ENCODE measurements at regions not wholly inside any gene's neighbourhood (a gene's known extent, or its start where the extent isn't known, plus 50 kb on each side); places are given as distances from the start of the nearest gene placed in this dataset.

- TF ChIP-seq POLR2A (IDR thresholded peaks at IDR 0.05) (no peak), CTCF (IDR thresholded peaks at IDR 0.05) (no peak)
Observed at GRCh38 chr2:196284144-196284844, 112.9 kb upstream of the STK17B start.
